H1 (cell line): ENCODE measurements at regions not wholly inside any gene's neighbourhood (a gene's known extent, or its start where the extent isn't known, plus 50 kb on each side); places are given as distances from the start of the nearest gene placed in this dataset.

Experiments used
- CTCF ChIA-PET: fragments of 300-600 bp; sonication (Branson Sonifier 250); formaldehyde crosslinking; loops from one replicate; lab custom pipeline; 2021; ENCODE audit not compliant: partially characterized antibody; lab: Charles Lee
- POLR2A ChIA-PET: fragments of 300-600 bp; sonication (Branson Sonifier 250); formaldehyde crosslinking; loops from one replicate; lab custom pipeline; 2021; ENCODE audit warnings: inconsistent platforms; ENCODE audit not compliant: partially characterized antibody; lab: Charles Lee
- DNase-seq, 2 experiments: peaks; one replicate each; pipeline versions ENCODE4 v3.0.0 to v3.0.0-alpha.2; 2010 to 2022; ENCODE audit warnings: low spot score in 2 of 2, low read depth in 1 of 2, mixed read lengths in 1 of 2
- FAIRE-seq: peaks from 2 replicates; lab custom pipeline; 2011; peaks lifted over from hg19 to GRCh38; lab: Jason Lieb, UNC
- H2AFZ ChIP-seq: 2 replicates; pipeline ENCODE4 v1.8.1; 2012; ENCODE audit warnings: low read length, inconsistent platforms
- H2AK5ac ChIP-seq: 2 replicates; pipeline ENCODE4 v1.6.1; 2013; ENCODE audit warnings: low read depth, low read length
- H2BK120ac ChIP-seq: replicated peaks from 2 replicates; pipeline ENCODE3; 2013; ENCODE audit warnings: low read depth, low read length, inconsistent platforms
- H2BK12ac ChIP-seq: 2 replicates; pipeline ENCODE4 v1.6.1; 2013; ENCODE audit warnings: low read depth, low read length
- H2BK15ac ChIP-seq: 2 replicates; pipeline ENCODE4 v1.6.1; 2013; ENCODE audit warnings: low read length
- H2BK20ac ChIP-seq: 2 replicates; pipeline ENCODE4 v1.6.1; 2013; ENCODE audit warnings: low read length
- H2BK5ac ChIP-seq: 2 replicates; pipeline ENCODE4 v1.6.1; 2013; ENCODE audit warnings: low read depth, low read length
- H3K14ac ChIP-seq: 2 replicates; pipeline ENCODE4 v1.6.1; 2013; ENCODE audit warnings: inconsistent platforms; ENCODE audit not compliant: insufficient read length
- H3K18ac ChIP-seq: 2 replicates; pipeline ENCODE4 v1.6.1; 2013; ENCODE audit warnings: low read length; ENCODE audit errors: extremely low read depth
- H3K23ac ChIP-seq: 2 replicates; pipeline ENCODE4 v1.6.1; 2013; ENCODE audit warnings: inconsistent platforms; ENCODE audit not compliant: insufficient read length
- H3K23me2 ChIP-seq: 2 replicates; pipeline ENCODE4 v1.6.1; 2013; ENCODE audit warnings: low read depth, low read length
- H3K27ac ChIP-seq: 2 replicates; pipeline ENCODE4 v1.6.1; 2011; ENCODE audit warnings: low read depth, low read length, inconsistent platforms
- H3K27me3 ChIP-seq, 4 experiments: replicated peaks in 1 of 4; 1 replicate in 1 of 4; 2 replicates in 3 of 4; pipeline versions ENCODE4 v1.6.1 to v1.8.1; 2011 to 2013; ENCODE audit warnings: low read length in 3 of 4, mild to moderate bottlenecking in 3 of 4, inconsistent platforms in 2 of 4, mixed read lengths in 2 of 4, moderate library complexity in 1 of 4; ENCODE audit not compliant: control insufficient read depth in 3 of 4, insufficient read depth in 3 of 4; ENCODE audit errors: extremely low read depth in 1 of 4
- H3K36me3 ChIP-seq, 4 experiments: 2 replicates each; pipeline versions ENCODE4 v1.6.1 to v1.8.1; 2011 to 2013; ENCODE audit warnings: mild to moderate bottlenecking in 4 of 4, low read length in 3 of 4, moderate library complexity in 2 of 4, control low read depth in 1 of 4, inconsistent platforms in 1 of 4; ENCODE audit not compliant: insufficient read depth in 4 of 4, control insufficient read depth in 2 of 4
- H3K4ac ChIP-seq: replicated peaks from 2 replicates; pipeline ENCODE3; 2013; ENCODE audit warnings: low read length, low read depth, mixed read lengths, inconsistent platforms; ENCODE audit not compliant: insufficient read length
- H3K4me1 ChIP-seq, 4 experiments: replicated peaks in 1 of 4; 1 replicate in 1 of 4; 2 replicates in 3 of 4; pipeline versions ENCODE4 v1.6.1 to v1.8.1; 2011 to 2013; ENCODE audit warnings: low read length in 3 of 4, inconsistent platforms in 2 of 4, mixed read lengths in 1 of 4; ENCODE audit not compliant: insufficient read depth in 4 of 4, control insufficient read depth in 3 of 4
- H3K4me2 ChIP-seq, 2 experiments: 2 replicates each; pipeline versions ENCODE4 v1.6.1 to v1.8.1; 2011 to 2013; ENCODE audit warnings: low read depth in 2 of 2, low read length in 2 of 2, control low read depth in 1 of 2, inconsistent platforms in 1 of 2, mild to moderate bottlenecking in 1 of 2; ENCODE audit not compliant: insufficient read depth in 1 of 2
- H3K4me3 ChIP-seq, 4 experiments: fragments of 200-600, 300-600 bp in 1 of 4; sonication (generic), shearing (Covaris generic), sonication (Bioruptor Twin) in 1 of 4; 2 replicates each; pipeline versions ENCODE4 v1.5.1 to v1.8.1; 2011 to 2016; ENCODE audit warnings: low read length in 4 of 4, low read depth in 3 of 4, control low read depth in 2 of 4, inconsistent platforms in 2 of 4, mild to moderate bottlenecking in 2 of 4, mixed read lengths in 1 of 4, moderate library complexity in 1 of 4; ENCODE audit not compliant: insufficient read depth in 2 of 4; ENCODE audit errors: extremely low read depth in 1 of 4
- H3K56ac ChIP-seq: replicated peaks from 2 replicates; pipeline ENCODE3; 2013; ENCODE audit warnings: low read depth, mild to moderate bottlenecking, mixed read lengths, low read length, inconsistent platforms; ENCODE audit not compliant: insufficient read length
- H3K79me1 ChIP-seq: 2 replicates; pipeline ENCODE4 v1.6.1; 2013; ENCODE audit warnings: low read depth, low read length, control low read depth
- H3K79me2 ChIP-seq, 2 experiments: 2 replicates each; pipeline versions ENCODE4 v1.6.1 to v1.8.1; 2012 to 2013; ENCODE audit warnings: low read length in 2 of 2, mild to moderate bottlenecking in 2 of 2, inconsistent platforms in 1 of 2; ENCODE audit not compliant: insufficient read depth in 2 of 2, control insufficient read depth in 1 of 2
- H3K9ac ChIP-seq, 4 experiments: replicated peaks in 1 of 4; 1 replicate in 1 of 4; 2 replicates in 3 of 4; pipeline versions ENCODE4 v1.6.1 to v1.8.1; 2011 to 2013; ENCODE audit warnings: low read depth in 3 of 4, low read length in 3 of 4, control low read depth in 2 of 4, mild to moderate bottlenecking in 2 of 4, moderate library complexity in 2 of 4, inconsistent platforms in 1 of 4; ENCODE audit errors: extremely low read depth in 1 of 4
- H3K9me3 ChIP-seq, 2 experiments: 2 replicates each; pipeline versions ENCODE4 v1.6.1 to v1.8.1; 2012 to 2013; ENCODE audit warnings: mild to moderate bottlenecking in 2 of 2, moderate library complexity in 2 of 2, control low read depth in 1 of 2, inconsistent platforms in 1 of 2, low read depth in 1 of 2, low read length in 1 of 2, mixed read lengths in 1 of 2; ENCODE audit not compliant: insufficient read depth in 2 of 2
- H4K20me1 ChIP-seq, 2 experiments: replicated peaks in 1 of 2; 2 replicates each; pipeline versions ENCODE3 to v1.8.1; 2011 to 2013; ENCODE audit warnings: inconsistent platforms in 2 of 2, low read length in 2 of 2, mild to moderate bottlenecking in 1 of 2; ENCODE audit not compliant: insufficient read depth in 2 of 2, control insufficient read depth in 1 of 2
- H4K5ac ChIP-seq: 2 replicates; pipeline ENCODE4 v1.6.1; 2013; ENCODE audit warnings: low read length, low read depth, mixed read lengths, inconsistent platforms; ENCODE audit not compliant: insufficient read length
- H4K8ac ChIP-seq: 2 replicates; pipeline ENCODE4 v1.8.0; 2013; ENCODE audit warnings: mild to moderate bottlenecking, moderate library complexity, low read length, inconsistent platforms; ENCODE audit not compliant: insufficient read depth; ENCODE audit errors: extremely low read depth
- H4K91ac ChIP-seq: replicated peaks from 2 replicates; pipeline ENCODE3; 2013; ENCODE audit warnings: low read length, mixed read lengths, inconsistent platforms; ENCODE audit not compliant: insufficient read length
- CHD1 ChIP-seq: IDR thresholded peaks from 2 replicates; pipeline ENCODE4 v1.6.1; 2012; ENCODE audit warnings: low read depth, low read length, improper control_type of control experiment
- GABPA ChIP-seq: IDR thresholded peaks from 2 replicates; pipeline ENCODE4 v1.6.1; 2011; ENCODE audit warnings: mild to moderate bottlenecking, low read length, moderate library complexity, borderline replicate concordance; ENCODE audit not compliant: insufficient read depth
- HDAC6 ChIP-seq: IDR thresholded peaks from one replicate; pipeline ENCODE4 v1.7.1; 2012; ENCODE audit warnings: low read depth, mild to moderate bottlenecking, inconsistent platforms, low read length, moderate library complexity
- JUN ChIP-seq: IDR thresholded peaks from 2 replicates; pipeline ENCODE4 v1.6.1; 2011; ENCODE audit warnings: low read depth, mild to moderate bottlenecking, improper control_type of control experiment, low read length
- POLR2AphosphoS5 ChIP-seq: IDR thresholded peaks from 2 replicates; pipeline ENCODE4 v1.6.1; 2011; ENCODE audit warnings: low read depth, low read length
- POU5F1 ChIP-seq: IDR thresholded peaks from 2 replicates; pipeline ENCODE4 v1.6.1; 2011; ENCODE audit warnings: low read depth, mild to moderate bottlenecking, low read length, moderate library complexity
- SP1 ChIP-seq: IDR thresholded peaks from 2 replicates; pipeline ENCODE4 v1.6.1; 2011; ENCODE audit warnings: low read depth, low read length
- SP2 ChIP-seq: IDR thresholded peaks from 2 replicates; pipeline ENCODE4 v1.6.1; 2012; ENCODE audit warnings: mild to moderate bottlenecking, low read length, inconsistent platforms
- WGBS, 2 experiments: shearing (Covaris generic) in 1 of 2; methylation state at CpG; one replicate each; pipeline versions ENCODE4 v1.1.6 to v1.1.7; 2013 to 2015; ENCODE audit warnings: low lambda C conversion rate in 2 of 2, mixed read lengths in 2 of 2, inconsistent platforms in 1 of 2, low coverage in 1 of 2, missing lambda C conversion rate in 1 of 2; ENCODE audit not compliant: insufficient replicate concordance in 2 of 2, insufficient coverage in 1 of 2, insufficient read length in 1 of 2; ENCODE audit errors: extremely low coverage in 1 of 2, missing lambda C conversion rate in 1 of 2; 5-methylcytosine and 5-hydroxymethylcytosine counted together
- TF ChIP-seq, protein P1 (sequence below): IDR thresholded peaks from 2 replicates; pipeline ENCODE4 v1.6.1; 2011; ENCODE audit warnings: low read length, improper control_type of control experiment

DNA sequence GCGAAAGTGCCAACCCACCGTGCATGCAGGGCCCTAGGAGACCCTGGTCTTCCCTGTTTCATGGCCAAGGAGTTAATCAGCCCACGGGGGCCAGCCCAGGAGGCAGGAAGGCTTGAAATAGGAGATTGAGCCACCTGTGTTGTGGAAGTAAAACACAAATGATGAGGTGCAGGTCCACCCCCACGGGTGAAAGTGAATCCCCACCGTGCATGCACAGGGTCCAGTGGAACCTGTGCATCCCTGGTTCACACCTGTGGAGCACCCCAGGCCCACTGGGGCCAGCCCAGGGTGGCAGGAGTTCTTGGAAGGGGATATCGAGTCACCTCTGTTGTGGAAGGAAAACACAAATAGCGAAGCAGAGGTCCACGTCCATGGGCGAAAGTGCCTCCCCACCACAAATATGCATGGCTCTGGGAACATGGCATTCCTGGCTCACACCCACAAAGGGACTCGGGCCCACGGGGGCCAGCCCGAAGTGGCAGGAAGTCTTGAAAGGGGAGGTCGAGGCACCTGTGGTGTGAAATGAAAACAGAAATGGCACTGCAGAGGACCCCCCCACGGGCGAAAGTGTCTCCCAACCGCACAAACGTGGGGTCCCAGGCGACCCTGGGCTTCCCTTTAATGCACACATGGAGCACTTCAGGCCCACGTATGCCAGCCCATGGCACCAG, 381.5 kb downstream of the ALG10 start:
- Histone ChIP-seq H3K79me1 (no peaks in the 10 kb centered on the region), H3K56ac (no peak overlapping the region), H3K14ac (no peak overlapping the region), H2BK5ac (no peak overlapping the region), H2BK20ac (no peak overlapping the region), H4K20me1 (no peaks in the 10 kb centered on the region), H2AK5ac (no peak overlapping the region), H2BK120ac (no peak overlapping the region), H3K18ac (no peak overlapping the region), H3K23me2 (no peaks in the 10 kb centered on the region), H4K5ac (no peak overlapping the region), H4K8ac (no peak overlapping the region), H4K91ac (no peak overlapping the region), H3K4ac (no peak overlapping the region), H3K4me2 (no peak overlapping the region), H3K79me2 (no peaks in the 10 kb centered on the region), H2BK15ac (no peak overlapping the region), H3K9me3 (peaks cover 89 to 94% of the 10 kb centered on the region in 2 experiments), H3K36me3 (no peaks in the 10 kb centered on the region), H2AFZ (no peak overlapping the region), H3K4me3 (no peak overlapping the region), H3K23ac (no peak overlapping the region), H3K27me3 (no peaks in the 10 kb centered on the region), H3K27ac (no peak overlapping the region), H3K9ac (no peak overlapping the region), H3K4me1 (no peaks in the 10 kb centered on the region), H2BK12ac (no peak overlapping the region)
- CTCF ChIA-PET: no interaction called here
- 76% methylated on average over 19 of the region's 19 CpGs; no CpG with 5 or more reads in 1 of the 2 experiments for WGBS, 2 experiments
- TF ChIP-seq SP2: no peak
- no peak for TF ChIP-seq CHD1
- no peak for TF ChIP-seq POU5F1
- TF ChIP-seq HDAC6: no peak
- TF ChIP-seq, protein P1, sequence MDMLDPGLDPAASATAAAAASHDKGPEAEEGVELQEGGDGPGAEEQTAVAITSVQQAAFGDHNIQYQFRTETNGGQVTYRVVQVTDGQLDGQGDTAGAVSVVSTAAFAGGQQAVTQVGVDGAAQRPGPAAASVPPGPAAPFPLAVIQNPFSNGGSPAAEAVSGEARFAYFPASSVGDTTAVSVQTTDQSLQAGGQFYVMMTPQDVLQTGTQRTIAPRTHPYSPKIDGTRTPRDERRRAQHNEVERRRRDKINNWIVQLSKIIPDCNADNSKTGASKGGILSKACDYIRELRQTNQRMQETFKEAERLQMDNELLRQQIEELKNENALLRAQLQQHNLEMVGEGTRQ: no peak
- TF ChIP-seq SP1: no peak
- TF ChIP-seq JUN: no peak
- no peak for TF ChIP-seq GABPA
- TF ChIP-seq POLR2AphosphoS5: no peak
- FAIRE-seq (no peak), DNase-seq (peak in 1 of 2 experiments; percentile 8)
- POLR2A ChIA-PET: no interaction called here
